ENCODE measurements at regions not wholly inside any gene's neighbourhood (a gene's known extent, or its start where the extent isn't known, plus 50 kb on each side); places are given as distances from the start of the nearest gene placed in this dataset.

DNA sequence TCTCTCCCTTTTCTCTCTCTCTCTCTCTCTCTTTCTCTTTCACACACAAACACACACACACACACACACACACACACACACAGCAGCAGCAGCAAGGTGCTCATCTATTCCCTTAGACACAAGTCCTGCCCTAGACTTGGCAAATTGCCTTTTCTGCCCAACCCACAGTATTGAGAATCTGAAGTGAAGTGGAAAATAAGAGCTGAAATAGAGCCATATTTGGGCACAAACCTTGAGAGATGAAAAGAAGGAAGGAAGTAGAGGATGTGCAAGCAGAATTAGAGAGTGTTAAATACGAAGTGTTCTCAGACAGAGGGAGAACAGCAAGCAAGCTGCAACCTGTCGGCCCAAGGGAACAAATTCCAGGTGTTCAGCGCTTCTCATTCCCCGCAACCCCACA lies 557.5 kb upstream of the NOX3 start:
- TF ChIP-seq POLR2A (IDR thresholded peaks at IDR 0.05) (no peak), CTCF (IDR thresholded peaks at IDR 0.05) (no peak)
